Retinal pigment epithelial cell (primary cell): ENCODE measurements at regions not wholly inside any gene's neighbourhood (a gene's known extent, or its start where the extent isn't known, plus 50 kb on each side); places are given as distances from the start of the nearest gene placed in this dataset.

Experiments used
- DNase-seq: peaks from one replicate; pipeline ENCODE4 v3.0.0-alpha.2; 2010; ENCODE audit warnings: low read depth
- H3K4me3 ChIP-seq: 2 replicates; pipeline ENCODE4 v1.5.1; 2011; ENCODE audit warnings: mild to moderate bottlenecking, low read length, control low read depth, moderate library complexity
- TF ChIP-seq, protein P1 (sequence below): conservative IDR thresholded peaks from 2 replicates; pipeline ENCODE4 v1.5.1; 2011; ENCODE audit warnings: low read depth, low read length, control low read depth, inconsistent platforms

DNA sequence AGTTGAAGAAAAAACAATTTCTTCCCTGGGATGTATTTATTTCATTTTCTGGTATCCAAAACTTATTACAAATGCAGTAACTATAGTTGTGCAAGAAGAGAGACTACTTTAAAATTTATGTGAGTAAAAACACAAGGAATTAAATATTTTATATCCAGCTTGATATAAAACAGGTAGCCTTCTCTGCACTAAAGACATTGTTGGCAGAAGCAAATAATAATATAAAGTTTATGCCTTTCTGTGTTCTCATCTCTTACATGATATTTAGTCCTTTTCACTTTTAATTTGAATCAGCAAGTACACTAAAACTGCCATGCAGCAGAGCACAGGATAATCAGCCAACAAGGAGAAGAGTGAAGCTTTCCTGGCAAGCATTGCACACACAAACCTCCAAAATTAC is 352.7 kb downstream of the ARL6IP6 start:
- TF ChIP-seq, protein P1, sequence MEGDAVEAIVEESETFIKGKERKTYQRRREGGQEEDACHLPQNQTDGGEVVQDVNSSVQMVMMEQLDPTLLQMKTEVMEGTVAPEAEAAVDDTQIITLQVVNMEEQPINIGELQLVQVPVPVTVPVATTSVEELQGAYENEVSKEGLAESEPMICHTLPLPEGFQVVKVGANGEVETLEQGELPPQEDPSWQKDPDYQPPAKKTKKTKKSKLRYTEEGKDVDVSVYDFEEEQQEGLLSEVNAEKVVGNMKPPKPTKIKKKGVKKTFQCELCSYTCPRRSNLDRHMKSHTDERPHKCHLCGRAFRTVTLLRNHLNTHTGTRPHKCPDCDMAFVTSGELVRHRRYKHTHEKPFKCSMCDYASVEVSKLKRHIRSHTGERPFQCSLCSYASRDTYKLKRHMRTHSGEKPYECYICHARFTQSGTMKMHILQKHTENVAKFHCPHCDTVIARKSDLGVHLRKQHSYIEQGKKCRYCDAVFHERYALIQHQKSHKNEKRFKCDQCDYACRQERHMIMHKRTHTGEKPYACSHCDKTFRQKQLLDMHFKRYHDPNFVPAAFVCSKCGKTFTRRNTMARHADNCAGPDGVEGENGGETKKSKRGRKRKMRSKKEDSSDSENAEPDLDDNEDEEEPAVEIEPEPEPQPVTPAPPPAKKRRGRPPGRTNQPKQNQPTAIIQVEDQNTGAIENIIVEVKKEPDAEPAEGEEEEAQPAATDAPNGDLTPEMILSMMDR = no peak
- no peak for DNase-seq
- H3K4me3 ChIP-seq = no peak overlapping the region

DNA sequence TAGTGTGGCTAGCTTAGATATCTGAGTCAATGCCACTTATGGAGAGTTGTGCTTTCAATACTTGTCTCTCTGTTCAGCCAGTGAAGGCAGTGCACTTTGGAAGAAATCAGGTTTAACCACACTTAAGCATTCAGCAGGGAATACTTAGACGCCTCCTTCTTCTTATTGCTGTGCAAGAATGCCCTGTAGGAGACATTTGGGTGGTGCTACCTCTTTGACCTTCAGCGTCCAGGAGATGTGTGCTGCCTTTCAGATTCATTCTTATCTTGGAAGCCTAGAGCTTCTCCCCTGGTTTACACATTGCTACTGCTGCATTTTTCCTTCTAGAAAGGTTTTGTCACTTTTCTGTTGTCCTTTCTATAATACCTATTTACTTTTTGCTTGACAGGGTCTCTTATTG is 350.5 kb downstream of the ARL6IP6 start:
- H3K4me3 ChIP-seq = no peak overlapping the region
- TF ChIP-seq, protein P1 = no peak
- DNase-seq = no peak

DNA sequence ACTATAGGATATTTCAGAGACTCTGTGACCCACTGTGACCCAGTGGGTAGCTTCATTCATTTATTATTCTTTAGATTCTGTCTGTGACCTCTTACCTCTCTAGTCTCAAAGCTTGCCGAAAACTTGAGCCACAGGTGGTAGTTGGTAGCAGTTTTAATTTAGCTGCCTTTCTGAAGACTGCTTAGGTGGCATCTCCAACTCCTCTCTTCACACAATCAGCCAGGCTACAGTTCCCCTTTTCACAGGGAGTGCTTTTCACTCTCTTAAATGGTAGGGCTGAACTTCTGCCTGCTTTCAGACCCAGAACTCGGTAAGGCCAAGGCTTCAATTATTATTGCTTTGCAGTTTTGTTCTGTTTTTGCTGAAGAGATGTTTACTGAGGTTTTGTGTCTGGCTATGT is 349.6 kb downstream of the ARL6IP6 start:
- DNase-seq = no peak
- TF ChIP-seq, protein P1 = no peak
- no peak overlapping the region for H3K4me3 ChIP-seq

DNA sequence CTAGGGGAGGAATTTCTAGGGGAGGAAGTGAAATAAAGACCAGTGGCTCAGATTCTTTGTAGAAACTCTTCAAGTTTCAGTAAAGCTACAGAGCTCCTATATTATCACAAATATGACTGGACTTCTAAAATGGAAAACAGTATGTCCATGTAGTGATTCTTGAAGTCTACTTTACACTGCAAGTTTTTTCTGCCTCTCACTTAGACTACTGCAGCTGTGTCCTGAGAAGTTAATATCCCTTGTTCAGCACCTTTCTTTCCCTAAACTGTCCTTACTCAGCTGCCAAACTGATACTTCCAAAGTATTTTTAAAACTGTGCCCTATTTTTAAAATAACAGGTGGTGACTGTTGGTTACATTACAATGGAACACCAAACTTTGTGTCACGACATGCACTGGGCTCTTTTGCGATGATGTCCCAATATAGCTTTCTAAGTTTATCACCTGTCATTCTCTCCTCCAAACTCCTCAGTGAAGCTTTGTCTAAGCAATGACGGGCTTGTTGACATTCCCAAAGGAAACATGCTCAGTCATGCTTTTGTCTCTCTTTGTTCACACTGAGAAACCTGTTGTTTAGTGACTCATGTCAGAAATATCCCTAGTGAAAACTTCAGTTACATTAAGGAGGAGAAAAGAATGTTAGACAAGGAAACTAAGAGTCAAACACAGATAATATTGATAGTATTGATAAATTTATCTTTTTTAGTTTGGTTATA is 341.1 kb downstream of the ARL6IP6 start:
- TF ChIP-seq, protein P1 = no peak
- no peak overlapping the region for H3K4me3 ChIP-seq
- peak; percentile 76 for DNase-seq

DNA sequence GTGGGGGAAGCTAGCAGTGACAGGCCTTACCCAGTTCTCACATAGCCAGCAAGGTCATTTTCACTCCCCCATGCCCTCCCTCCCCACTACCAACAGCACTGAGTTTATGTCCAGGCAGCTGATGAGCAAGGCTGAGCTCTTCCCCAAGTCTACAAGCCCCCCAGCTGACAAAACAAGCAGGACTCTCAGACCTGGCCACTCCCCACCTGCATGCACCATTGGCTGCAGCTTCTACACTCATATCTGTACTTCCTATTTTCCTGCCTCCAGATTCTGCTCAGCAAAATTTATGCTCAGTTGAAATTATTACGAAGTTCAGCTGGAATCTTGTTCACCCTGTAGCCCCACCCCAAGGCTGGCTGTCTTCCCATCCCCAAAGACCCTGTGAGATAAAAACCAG is 339.3 kb downstream of the ARL6IP6 start:
- DNase-seq = no peak
- H3K4me3 ChIP-seq = no peak overlapping the region
- TF ChIP-seq, protein P1 = no peak

DNA sequence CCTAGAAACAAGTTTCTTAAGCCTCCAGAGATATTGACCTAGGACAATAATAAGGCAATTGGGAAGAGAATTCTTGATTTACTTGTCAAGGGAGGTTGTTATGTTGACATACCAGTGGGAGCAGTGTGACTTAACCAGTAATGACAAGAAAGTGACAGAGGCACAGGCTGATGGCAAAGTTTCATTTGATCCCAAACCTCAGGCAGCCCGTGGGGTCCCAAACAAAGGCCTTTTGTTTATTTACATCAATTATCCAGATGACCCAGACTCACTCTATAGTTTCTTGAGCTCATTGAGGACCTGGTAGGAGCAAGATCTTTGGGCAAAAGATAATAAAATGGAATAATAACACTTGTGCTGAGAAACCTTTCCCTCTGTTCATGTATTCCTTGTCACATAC is 336.8 kb downstream of the ARL6IP6 start:
- TF ChIP-seq, protein P1 = no peak
- H3K4me3 ChIP-seq = no peak overlapping the region
- DNase-seq = no peak

DNA sequence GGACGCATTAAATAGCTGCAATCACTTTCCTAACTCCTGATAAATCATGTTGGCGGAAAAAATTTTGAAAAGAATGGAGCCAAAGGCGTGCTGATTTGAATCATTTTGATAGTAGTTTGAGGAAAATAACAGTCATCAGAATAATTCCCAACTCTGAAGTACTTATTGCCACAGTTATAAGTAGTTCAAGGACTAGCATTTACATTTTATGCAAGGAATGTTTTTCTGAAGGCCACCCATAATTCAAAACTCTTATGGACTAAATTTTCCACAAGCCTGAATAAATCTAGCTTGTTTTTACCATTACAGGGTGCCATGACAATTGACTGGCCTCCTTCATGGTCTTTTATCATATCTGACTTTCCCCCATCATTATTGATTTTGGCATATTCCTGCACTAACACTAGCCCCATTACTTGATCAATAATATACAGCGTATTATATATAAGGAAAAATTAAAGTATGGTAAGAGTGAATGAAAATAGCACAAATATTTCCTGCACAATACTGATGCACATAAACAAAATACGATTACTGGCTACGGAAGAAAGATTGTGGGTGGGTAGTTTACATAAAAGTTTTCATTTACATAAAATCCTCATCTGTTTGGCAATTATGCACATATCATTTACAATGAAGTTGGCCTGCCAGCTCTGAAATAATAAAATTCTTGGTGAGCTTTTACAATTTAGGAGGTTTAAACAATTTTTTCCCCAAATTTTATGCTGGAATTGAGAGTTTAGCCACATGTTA is 334.6 kb downstream of the ARL6IP6 start:
- no peak for DNase-seq
- TF ChIP-seq, protein P1 = no peak

More for the DNA sequence above, 334.6 kb downstream of the ARL6IP6 start:
- no peak overlapping the region for H3K4me3 ChIP-seq
